Mucosa of stomach (tissue), 1 donor: ENCODE measurements at regions not wholly inside any gene's neighbourhood (a gene's known extent, or its start where the extent isn't known, plus 50 kb on each side); places are given as distances from the start of the nearest gene placed in this dataset.
"Not testable (repeated sequence)": the region's sequence is repeated elsewhere in the genome, so short reads cannot be mapped to it uniquely, and the experiment has no call there.

ENCODE experiments used
- H3K27me3 ChIP-seq: one replicate; pipeline ENCODE4 v1.7.0; 2013; ENCODE audit warnings: mild to moderate bottlenecking, low read length; ENCODE audit not compliant: control insufficient read depth, insufficient read depth
- H3K36me3 ChIP-seq: one replicate; pipeline ENCODE4 v1.7.0; 2013; ENCODE audit warnings: low read length; ENCODE audit not compliant: control insufficient read depth, insufficient read depth
- H3K4me1 ChIP-seq: one replicate; pipeline ENCODE4 v1.7.0; 2013; ENCODE audit warnings: mild to moderate bottlenecking, low read length; ENCODE audit not compliant: control insufficient read depth, insufficient read depth
- H3K4me3 ChIP-seq: one replicate; pipeline ENCODE4 v1.7.0; 2013; ENCODE audit warnings: low read length
- H3K9ac ChIP-seq: one replicate; pipeline ENCODE4 v1.7.0; 2013; ENCODE audit warnings: mild to moderate bottlenecking, low read length, moderate library complexity
- H3K9me3 ChIP-seq: one replicate; pipeline ENCODE4 v1.7.0; 2013; ENCODE audit warnings: mild to moderate bottlenecking, low read length, moderate library complexity; ENCODE audit not compliant: control insufficient read depth
- donor health status: Pancreatic carcinoma.

DNA sequence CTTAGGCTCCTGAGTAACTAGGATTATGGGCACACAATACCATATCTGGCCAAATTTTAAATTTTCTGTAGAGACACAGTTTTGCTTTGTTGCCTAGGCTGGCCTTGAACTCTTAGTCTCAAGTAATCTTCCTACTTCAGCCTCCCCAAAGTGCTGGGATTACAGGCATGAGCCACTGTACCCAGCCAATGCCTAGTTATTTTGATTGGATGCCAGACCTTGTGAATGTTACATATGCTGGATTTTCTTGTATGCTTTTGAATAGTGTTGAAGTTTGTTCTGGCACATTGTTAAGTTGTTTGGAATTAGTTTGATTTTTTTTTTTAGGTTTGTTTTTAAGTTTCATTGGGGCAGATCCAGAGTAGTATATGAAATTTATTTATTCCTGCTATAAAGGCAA lies 110.7 kb upstream of the ANO5 start:
- no peaks in the 10 kb centered on the region for H3K27me3 ChIP-seq
- no peaks in the 10 kb centered on the region for H3K9me3 ChIP-seq
- no peak overlapping the region for H3K9ac ChIP-seq
- peaks cover 4% of the 10 kb centered on the region for H3K4me1 ChIP-seq
- no peaks in the 10 kb centered on the region for H3K36me3 ChIP-seq
- H3K4me3 ChIP-seq = no peak overlapping the region

DNA sequence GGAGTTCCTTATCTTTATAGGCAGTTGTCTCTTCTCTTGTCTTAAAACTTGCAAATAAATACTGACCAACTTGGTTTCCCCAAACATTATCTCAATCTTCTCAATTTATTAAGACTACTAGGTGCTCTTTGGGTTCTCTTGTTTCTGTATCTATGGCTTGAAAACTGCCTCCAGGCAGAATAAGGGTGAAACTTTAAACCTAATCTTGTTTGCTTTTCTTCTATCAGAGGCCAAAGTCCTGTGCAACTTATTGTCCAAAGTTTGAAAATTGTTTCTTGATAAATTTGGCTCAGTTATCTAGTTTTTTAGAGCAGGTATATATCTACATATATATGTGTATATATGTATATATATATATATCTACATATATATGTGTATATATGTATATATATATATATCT lies 110.1 kb upstream of the ANO5 start:
- no peaks in the 10 kb centered on the region for H3K36me3 ChIP-seq
- H3K4me1 ChIP-seq = peaks cover 4% of the 10 kb centered on the region
- no peaks in the 10 kb centered on the region for H3K27me3 ChIP-seq
- no peak overlapping the region for H3K9ac ChIP-seq
- H3K9me3 ChIP-seq = no peaks in the 10 kb centered on the region
- no peak overlapping the region for H3K4me3 ChIP-seq

DNA sequence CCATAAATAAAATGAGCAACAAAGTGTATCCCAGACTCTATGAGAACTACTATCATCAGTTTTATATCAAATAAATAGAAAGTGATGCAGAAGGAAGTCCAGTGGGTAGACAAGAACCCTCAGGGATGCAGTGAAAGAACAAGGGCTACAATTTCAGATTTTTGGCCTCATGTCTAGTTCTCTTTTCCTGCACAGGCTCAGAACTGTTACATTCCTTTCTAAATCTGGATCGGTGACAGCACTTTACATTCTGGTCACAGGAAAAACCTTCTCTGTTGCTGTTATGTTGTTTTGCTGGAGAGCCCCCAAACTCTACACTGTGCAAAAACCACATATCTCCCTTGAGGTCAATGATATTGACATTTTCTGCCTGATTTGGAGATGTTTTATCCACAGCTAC lies 108.8 kb upstream of the ANO5 start:
- H3K4me1 ChIP-seq = peaks cover 4% of the 10 kb centered on the region
- no peaks in the 10 kb centered on the region for H3K27me3 ChIP-seq
- H3K9me3 ChIP-seq = no peaks in the 10 kb centered on the region
- no peak overlapping the region for H3K9ac ChIP-seq
- no peak overlapping the region for H3K4me3 ChIP-seq
- H3K36me3 ChIP-seq = no peaks in the 10 kb centered on the region

DNA sequence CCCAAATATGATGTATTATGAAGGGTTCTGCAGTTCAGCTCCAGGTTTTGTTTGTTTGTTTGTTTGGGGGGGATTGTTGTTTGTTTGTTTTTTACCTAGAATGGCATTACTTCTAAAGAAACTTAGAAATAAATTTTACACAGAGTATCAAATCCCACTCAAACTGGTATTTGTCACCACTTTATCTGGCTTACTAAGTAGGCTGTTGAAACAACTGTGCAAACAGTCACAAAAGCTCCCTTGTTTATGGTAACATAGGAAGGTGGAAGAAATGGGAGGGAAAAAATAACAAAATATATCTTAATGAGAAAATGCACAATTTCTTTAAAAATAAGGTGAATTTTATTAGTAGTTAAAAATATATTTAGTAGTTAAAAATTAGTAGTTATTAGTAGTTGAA lies 108.3 kb upstream of the ANO5 start:
- Histone ChIP-seq H3K4me3 (no peak overlapping the region), H3K36me3 (no peaks in the 10 kb centered on the region), H3K4me1 (peaks cover 4% of the 10 kb centered on the region), H3K9ac (no peak overlapping the region), H3K27me3 (no peaks in the 10 kb centered on the region), H3K9me3 (no peaks in the 10 kb centered on the region)

DNA sequence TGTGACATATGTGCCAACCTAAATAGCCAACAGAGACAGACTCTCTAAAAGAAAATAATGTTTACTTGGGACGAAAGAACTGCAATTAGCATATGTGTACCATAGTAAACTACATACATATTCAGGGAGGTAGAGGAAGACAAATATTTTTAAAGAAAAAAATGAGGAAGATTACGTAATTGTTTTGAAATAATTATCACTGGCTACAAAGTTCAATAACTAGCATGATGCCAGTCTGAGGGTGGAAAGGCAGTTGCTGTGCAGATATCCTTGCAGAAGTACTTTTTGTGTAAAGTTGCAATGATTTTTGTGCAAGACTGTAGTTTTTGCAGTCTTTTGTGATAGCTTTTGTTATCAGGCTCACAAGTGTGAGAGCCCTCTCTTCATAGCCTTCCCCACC lies 103.3 kb upstream of the ANO5 start:
- Histone ChIP-seq H3K4me1 (no peaks in the 10 kb centered on the region), H3K9ac (no peak overlapping the region), H3K4me3 (no peak overlapping the region), H3K9me3 (no peaks in the 10 kb centered on the region), H3K36me3 (no peaks in the 10 kb centered on the region), H3K27me3 (no peaks in the 10 kb centered on the region)

DNA sequence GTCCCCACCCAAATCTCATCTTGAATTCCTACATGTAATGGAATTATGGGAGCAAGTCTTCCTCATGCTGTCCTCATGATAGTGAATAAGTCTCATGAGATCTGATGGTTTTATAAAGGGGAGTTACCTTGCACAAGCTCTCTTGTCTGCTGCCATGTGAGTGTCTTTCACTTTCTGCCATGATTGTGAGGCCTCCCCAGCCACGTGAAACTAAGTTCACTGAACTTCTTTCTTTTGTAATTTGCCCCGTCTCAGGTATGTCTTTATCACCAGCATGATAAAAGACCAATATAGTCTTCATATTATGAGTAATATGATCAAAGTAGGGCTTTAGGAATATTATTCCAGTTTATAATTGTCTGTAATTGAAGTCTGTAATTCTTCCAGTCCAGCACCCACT lies 86.3 kb upstream of the ANO5 start:
- H3K36me3 ChIP-seq = no peaks in the 10 kb centered on the region
- H3K4me3 ChIP-seq = no peak overlapping the region
- no peaks in the 10 kb centered on the region for H3K9me3 ChIP-seq

DNA sequence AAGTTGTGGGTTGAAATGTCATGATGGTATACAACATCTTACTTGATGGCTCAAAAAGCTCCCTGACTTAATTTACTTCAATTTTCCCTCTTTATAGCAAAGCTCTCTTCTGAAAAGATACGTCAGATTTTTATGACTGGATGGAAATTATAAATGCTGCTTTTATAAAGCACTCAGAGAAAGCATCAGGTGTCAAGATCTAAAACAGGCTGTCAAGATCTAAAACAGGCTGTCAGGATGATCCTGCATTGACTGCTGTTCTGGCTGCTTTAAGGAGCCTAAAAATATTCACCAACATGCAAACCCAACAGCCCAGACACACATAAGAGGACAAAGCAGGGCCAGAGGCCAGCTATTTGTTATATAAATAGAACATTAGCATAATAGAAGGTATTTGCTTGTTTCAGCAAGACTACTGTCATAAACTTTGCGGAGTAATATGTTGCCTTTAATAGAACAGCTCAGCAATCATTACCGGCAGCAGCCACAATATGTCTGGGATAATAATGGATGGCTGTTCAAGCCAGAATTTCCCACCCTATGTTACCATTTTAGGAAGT lies 77.3 kb upstream of the ANO5 start:
- H3K4me3 ChIP-seq = no peak overlapping the region
- no peak overlapping the region for H3K9ac ChIP-seq
- no peaks in the 10 kb centered on the region for H3K4me1 ChIP-seq

More for the DNA sequence above, 86.3 kb upstream of the ANO5 start:
- H3K27me3 ChIP-seq = no peaks in the 10 kb centered on the region
- H3K4me1 ChIP-seq = no peaks in the 10 kb centered on the region
- no peak overlapping the region for H3K9ac ChIP-seq

DNA sequence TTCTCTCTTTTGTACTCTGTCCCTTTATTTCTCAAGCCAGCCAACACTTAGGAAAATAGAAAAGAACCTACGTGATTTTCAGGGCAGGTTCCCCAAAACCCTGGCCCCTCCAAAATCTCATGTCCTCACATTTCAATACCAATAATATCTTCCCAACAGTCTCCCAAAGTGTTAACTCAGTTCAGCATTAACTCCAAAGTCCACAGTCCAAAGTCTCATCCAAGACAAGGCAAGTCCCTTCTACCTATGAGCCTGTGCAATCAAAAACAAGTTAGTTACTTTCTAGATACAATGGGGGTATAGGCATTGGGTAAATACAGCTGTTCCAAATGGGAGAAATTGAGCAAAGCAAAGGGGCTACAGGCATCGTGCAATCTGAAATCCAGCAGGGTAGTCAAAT lies 64.9 kb upstream of the ANO5 start:
- not testable (repeated sequence) for H3K9me3 ChIP-seq, H3K27me3 ChIP-seq, H3K4me3 ChIP-seq, H3K36me3 ChIP-seq, H3K4me1 ChIP-seq, H3K9ac ChIP-seq

More for the DNA sequence above, 77.3 kb upstream of the ANO5 start:
- H3K9me3 ChIP-seq = no peaks in the 10 kb centered on the region
- no peaks in the 10 kb centered on the region for H3K27me3 ChIP-seq
- no peaks in the 10 kb centered on the region for H3K36me3 ChIP-seq

DNA sequence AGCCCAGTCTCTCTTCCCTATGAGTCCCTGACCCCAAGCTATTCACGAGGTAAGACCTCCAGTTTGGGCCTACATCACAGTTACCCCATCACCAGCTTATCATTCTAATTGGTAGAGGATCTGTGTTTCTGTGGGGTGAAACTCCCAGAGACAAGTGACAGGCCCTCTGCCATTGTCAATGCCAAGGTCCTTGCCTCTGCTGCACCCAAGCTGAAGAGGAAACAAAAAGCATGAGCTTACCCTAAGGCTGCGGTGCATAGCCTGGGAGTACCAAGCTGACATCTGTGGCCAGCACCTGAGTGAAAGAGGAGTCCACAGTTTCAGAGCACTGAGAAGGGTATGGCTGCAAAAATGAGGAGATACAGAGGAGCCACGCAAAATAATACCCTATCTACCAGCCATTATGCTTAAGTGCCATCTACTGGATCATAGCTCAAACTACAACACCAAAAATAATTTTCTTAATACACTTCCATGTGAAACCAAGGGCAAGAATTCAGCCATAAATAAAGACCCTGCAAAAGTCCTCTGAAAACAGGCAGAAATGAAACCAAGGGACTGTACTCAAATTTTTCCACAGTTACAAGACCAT lies 62.3 kb upstream of the ANO5 start:
- H3K4me3 ChIP-seq = no peak overlapping the region
- no peaks in the 10 kb centered on the region for H3K27me3 ChIP-seq
- no peaks in the 10 kb centered on the region for H3K9me3 ChIP-seq
- H3K9ac ChIP-seq = no peak overlapping the region
- no peaks in the 10 kb centered on the region for H3K36me3 ChIP-seq
- no peaks in the 10 kb centered on the region for H3K4me1 ChIP-seq

DNA sequence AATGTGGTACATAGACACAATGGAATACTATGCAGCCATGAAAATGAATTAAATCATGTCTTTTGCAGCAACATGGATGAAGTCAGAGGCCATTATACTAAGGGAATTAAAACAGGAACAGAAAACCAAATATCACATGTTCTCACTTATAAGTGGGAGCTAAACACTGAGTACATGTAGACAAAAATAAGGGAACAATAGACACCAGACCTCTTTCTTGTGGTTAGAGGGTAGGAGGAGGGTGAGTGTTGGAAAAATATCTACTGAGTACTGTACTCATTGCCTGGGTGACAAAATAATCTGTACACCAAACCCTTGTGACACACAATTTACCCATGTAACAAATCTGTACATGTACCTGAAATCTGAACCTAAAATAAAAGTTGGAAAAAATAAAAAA lies 59.1 kb upstream of the ANO5 start:
- H3K4me1 ChIP-seq = no peaks in the 10 kb centered on the region
- H3K9me3 ChIP-seq = no peaks in the 10 kb centered on the region
- no peak overlapping the region for H3K9ac ChIP-seq
- H3K4me3 ChIP-seq = no peak overlapping the region
- no peaks in the 10 kb centered on the region for H3K27me3 ChIP-seq
- H3K36me3 ChIP-seq = no peaks in the 10 kb centered on the region

DNA sequence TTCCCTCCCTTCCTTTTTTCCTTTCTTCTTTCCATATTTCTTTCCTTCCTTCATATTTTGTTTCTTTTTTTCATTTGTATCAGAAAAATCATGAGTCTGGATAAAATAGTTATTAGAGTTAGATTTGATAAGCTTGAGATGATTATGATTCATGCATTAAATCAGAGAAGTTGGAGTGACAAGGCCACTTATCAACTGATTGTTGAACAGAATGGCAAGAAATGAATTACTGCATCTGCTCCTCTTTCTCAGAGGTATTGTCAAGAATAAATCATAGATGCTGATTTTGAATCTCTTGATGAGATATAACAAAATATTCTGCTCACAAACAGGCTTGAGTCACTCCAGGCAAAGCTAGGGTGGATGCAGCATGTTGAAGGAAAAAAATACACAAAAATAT lies 54.6 kb upstream of the ANO5 start:
- Histone ChIP-seq H3K27me3 (no peaks in the 10 kb centered on the region), H3K9ac (no peak overlapping the region), H3K9me3 (no peaks in the 10 kb centered on the region), H3K4me3 (no peak overlapping the region), H3K4me1 (no peaks in the 10 kb centered on the region), H3K36me3 (no peaks in the 10 kb centered on the region)
